Ovary (tissue), 3 donors: ENCODE measurements at regions not wholly inside any gene's neighbourhood (a gene's known extent, or its start where the extent isn't known, plus 50 kb on each side); places are given as distances from the start of the nearest gene placed in this dataset.

Experiments used
- EP300 ChIP-seq: sonication (generic); formaldehyde crosslinking; IDR thresholded peaks from one replicate; pipeline ENCODE4 v1.6.1; 2017; ENCODE audit warnings: antibody characterized with exemption
- POLR2A ChIP-seq: fragments of 450-650 bp; IDR thresholded peaks from one replicate; pipeline ENCODE4 v1.6.1; 2017; ENCODE audit warnings: antibody characterized with exemption, mild to moderate bottlenecking, moderate library complexity
- TF ChIP-seq, protein P1 (sequence below), 3 donors: fragments of 450-650 bp in 2 of 3; fragments of 200-600 bp in 1 of 3; IDR thresholded peaks; one replicate each; pipeline versions ENCODE4 v1.5.1 to v1.8.0; 2016 to 2022; ENCODE audit warnings: antibody characterized with exemption in 3 of 3, mild to moderate bottlenecking in 1 of 3
- donor health status: DM: no; HTN: no; CAD: no.

DNA sequence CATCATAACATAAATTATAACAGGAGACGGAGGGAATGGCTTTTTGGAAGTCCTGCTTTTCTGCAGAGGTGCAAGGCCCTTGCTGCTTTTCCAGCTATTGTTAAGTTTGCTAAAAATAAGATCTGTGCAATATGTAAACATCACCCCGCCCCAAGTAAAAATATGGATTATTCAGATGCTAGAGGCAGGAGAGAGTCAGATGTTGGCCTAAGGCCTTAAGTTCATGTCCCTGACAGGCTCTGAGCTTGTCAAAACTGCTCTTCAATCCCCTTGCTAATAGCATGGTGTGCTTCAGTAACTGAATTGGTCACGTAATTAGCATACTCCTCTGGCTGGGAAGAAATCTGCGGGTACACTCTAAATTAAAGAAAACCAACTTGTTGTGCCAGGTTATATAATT, 147.5 kb downstream of the BMP2 start:
- TF ChIP-seq POLR2A (no peak), EP300 (no peak)
- TF ChIP-seq, protein P1, sequence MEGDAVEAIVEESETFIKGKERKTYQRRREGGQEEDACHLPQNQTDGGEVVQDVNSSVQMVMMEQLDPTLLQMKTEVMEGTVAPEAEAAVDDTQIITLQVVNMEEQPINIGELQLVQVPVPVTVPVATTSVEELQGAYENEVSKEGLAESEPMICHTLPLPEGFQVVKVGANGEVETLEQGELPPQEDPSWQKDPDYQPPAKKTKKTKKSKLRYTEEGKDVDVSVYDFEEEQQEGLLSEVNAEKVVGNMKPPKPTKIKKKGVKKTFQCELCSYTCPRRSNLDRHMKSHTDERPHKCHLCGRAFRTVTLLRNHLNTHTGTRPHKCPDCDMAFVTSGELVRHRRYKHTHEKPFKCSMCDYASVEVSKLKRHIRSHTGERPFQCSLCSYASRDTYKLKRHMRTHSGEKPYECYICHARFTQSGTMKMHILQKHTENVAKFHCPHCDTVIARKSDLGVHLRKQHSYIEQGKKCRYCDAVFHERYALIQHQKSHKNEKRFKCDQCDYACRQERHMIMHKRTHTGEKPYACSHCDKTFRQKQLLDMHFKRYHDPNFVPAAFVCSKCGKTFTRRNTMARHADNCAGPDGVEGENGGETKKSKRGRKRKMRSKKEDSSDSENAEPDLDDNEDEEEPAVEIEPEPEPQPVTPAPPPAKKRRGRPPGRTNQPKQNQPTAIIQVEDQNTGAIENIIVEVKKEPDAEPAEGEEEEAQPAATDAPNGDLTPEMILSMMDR (IDR thresholded peaks at IDR 0.05): no peak
